Endodermal cell (in vitro differentiated cells): ENCODE measurements at regions not wholly inside any gene's neighbourhood (a gene's known extent, or its start where the extent isn't known, plus 50 kb on each side); places are given as distances from the start of the nearest gene placed in this dataset.

Source experiments
- DNase-seq: peaks from one replicate; pipeline ENCODE4 v3.0.0-alpha.2; 2017
- H3K27ac ChIP-seq: 2 replicates; pipeline ENCODE4 v1.5.1; 2013; ENCODE audit warnings: mild to moderate bottlenecking, low read depth, low read length, moderate library complexity
- H3K27me3 ChIP-seq: 2 replicates; pipeline ENCODE4 v1.6.1; 2013; ENCODE audit warnings: mild to moderate bottlenecking, low read length, moderate library complexity; ENCODE audit not compliant: insufficient read depth, control insufficient read depth, poor library complexity, severe bottlenecking
- H3K36me3 ChIP-seq: 2 replicates; pipeline ENCODE4 v1.7.0; 2013; ENCODE audit warnings: mild to moderate bottlenecking, low read length, moderate library complexity; ENCODE audit not compliant: control insufficient read depth, insufficient read depth
- H3K4me1 ChIP-seq: one replicate; pipeline ENCODE4 v1.7.0; 2013; ENCODE audit warnings: low read length; ENCODE audit not compliant: control insufficient read depth, insufficient read depth
- H3K4me3 ChIP-seq: 2 replicates; pipeline ENCODE4 v1.5.1; 2013; ENCODE audit warnings: mild to moderate bottlenecking, low read length, moderate library complexity
- H3K9ac ChIP-seq: 2 replicates; pipeline ENCODE4 v1.6.1; 2013; ENCODE audit warnings: mild to moderate bottlenecking, low read length, moderate library complexity; ENCODE audit not compliant: poor library complexity, severe bottlenecking; ENCODE audit errors: extremely low read depth
- H3K9me3 ChIP-seq: 2 replicates; pipeline ENCODE4 v1.6.1; 2013; ENCODE audit warnings: mild to moderate bottlenecking, low read length, moderate library complexity; ENCODE audit not compliant: control insufficient read depth
- H3K27ac Mint-ChIP-seq: 2 replicates; pipeline ENCODE4 v1.8.0; 2020; ENCODE audit warnings: mixed read lengths
- H3K27me3 Mint-ChIP-seq: 2 replicates; pipeline ENCODE4 v1.8.0; 2021; ENCODE audit warnings: mild to moderate bottlenecking, mixed read lengths; ENCODE audit not compliant: insufficient read depth
- H3K36me3 Mint-ChIP-seq: 2 replicates; pipeline ENCODE4 v1.8.0; 2020; ENCODE audit warnings: low read depth, mixed read lengths
- H3K4me1 Mint-ChIP-seq: 2 replicates; pipeline ENCODE4 v1.8.0; 2020; ENCODE audit warnings: mixed read lengths
- H3K4me3 Mint-ChIP-seq: 2 replicates; pipeline ENCODE4 v1.8.0; 2020; ENCODE audit warnings: mild to moderate bottlenecking, moderate library complexity, mixed read lengths
- H3K9me3 Mint-ChIP-seq: 2 replicates; pipeline ENCODE4 v1.8.0; 2020; ENCODE audit warnings: mild to moderate bottlenecking, mixed read lengths
- CTCF ChIP-seq: fragments of 200-600 bp; sonication (generic); conservative IDR thresholded peaks from 2 replicates; pipeline ENCODE4 v1.5.0; 2021; ENCODE audit warnings: antibody characterized with exemption, mild to moderate bottlenecking
- WGBS, 2 experiments: methylation state at CpG; one replicate each; pipeline versions ENCODE4 v1.1.5 to v1.1.7; 2013; ENCODE audit warnings: missing lambda C conversion rate in 2 of 2, mixed read lengths in 1 of 2; ENCODE audit not compliant: insufficient coverage in 1 of 2, insufficient read length in 1 of 2; 5-methylcytosine and 5-hydroxymethylcytosine counted together

- Mint-ChIP-seq H3K9me3 (no peaks in the 10 kb centered on the region), H3K27ac (no peak overlapping the region), H3K27me3 (no peaks in the 10 kb centered on the region), H3K4me1 (no peaks in the 10 kb centered on the region), H3K36me3 (no peaks in the 10 kb centered on the region), H3K4me3 (no peak overlapping the region)
- H3K27ac ChIP-seq: no peak overlapping the region
- no peak for TF ChIP-seq CTCF
- H3K4me3 ChIP-seq: no peak overlapping the region
- H3K4me1 ChIP-seq: no peaks in the 10 kb centered on the region
- H3K36me3 ChIP-seq: no peaks in the 10 kb centered on the region
- WGBS, 2 experiments: 91 to 93% methylated on average over 2 to 6 of the region's 6 CpGs
- no peaks in the 10 kb centered on the region for H3K27me3 ChIP-seq
- no peak overlapping the region for H3K9ac ChIP-seq
- H3K9me3 ChIP-seq: no peaks in the 10 kb centered on the region
- no peak for DNase-seq
Measured at GRCh38 chr3:95387242-95388021, 1324.6 kb downstream of the NSUN3 start.

GRCh38 chr3:95389725-95390313, 1327.0 kb downstream of the NSUN3 start:
- Histone ChIP-seq H3K27me3 (no peaks in the 10 kb centered on the region), H3K9me3 (no peaks in the 10 kb centered on the region), H3K4me1 (no peaks in the 10 kb centered on the region), H3K4me3 (no peak overlapping the region), H3K9ac (no peak overlapping the region), H3K36me3 (no peaks in the 10 kb centered on the region), H3K27ac (no peak overlapping the region)
- Mint-ChIP-seq H3K27me3 (no peaks in the 10 kb centered on the region), H3K9me3 (no peaks in the 10 kb centered on the region), H3K4me1 (no peaks in the 10 kb centered on the region), H3K36me3 (no peaks in the 10 kb centered on the region), H3K4me3 (no peak overlapping the region), H3K27ac (no peak overlapping the region)
- WGBS, 2 experiments: 87% methylated on average over 1 of the region's 3 CpGs; no CpG with 5 or more reads in 1 of the 2 experiments
- no peak for DNase-seq
- TF ChIP-seq CTCF: no peak

- no peak for DNase-seq
- Histone ChIP-seq H3K4me3 (no peak overlapping the region), H3K4me1 (no peaks in the 10 kb centered on the region), H3K27me3 (no peaks in the 10 kb centered on the region), H3K36me3 (no peaks in the 10 kb centered on the region), H3K27ac (no peak overlapping the region), H3K9me3 (no peaks in the 10 kb centered on the region), H3K9ac (no peak overlapping the region)
- Mint-ChIP-seq H3K27ac (no peak overlapping the region), H3K36me3 (no peaks in the 10 kb centered on the region), H3K4me1 (no peaks in the 10 kb centered on the region), H3K9me3 (no peaks in the 10 kb centered on the region), H3K4me3 (no peak overlapping the region), H3K27me3 (no peaks in the 10 kb centered on the region)
- WGBS, 2 experiments: 93 to 97% methylated on average over 2 of the region's 2 CpGs
- TF ChIP-seq CTCF: no peak
Measured at GRCh38 chr3:95394286-95394685, 1331.4 kb downstream of the NSUN3 start.
